Fibroblast of skin of left biceps (primary cell): ENCODE measurements at regions not wholly inside any gene's neighbourhood (a gene's known extent, or its start where the extent isn't known, plus 50 kb on each side); places are given as distances from the start of the nearest gene placed in this dataset.
"Not testable (repeated sequence)": the region's sequence is repeated elsewhere in the genome, so short reads cannot be mapped to it uniquely, and the experiment has no call there.

Source experiments
- DNase-seq, 2 experiments: peaks; one replicate each; pipeline ENCODE4 v3.0.0-alpha.2; 2013; ENCODE audit warnings: low read depth in 2 of 2

- DNase-seq: no peak
Measured at GRCh38 chr11:7143908-7144307, 55.1 kb downstream of the RBMXL2 start.

GRCh38 chr11:7150104-7150503, 61.3 kb downstream of the RBMXL2 start:
- not testable (repeated sequence) for DNase-seq

GRCh38 chr11:7154881-7155361, 66.1 kb downstream of the RBMXL2 start:
- DNase-seq: no peak

- DNase-seq: no peak
Measured at GRCh38 chr11:7160814-7161489, 72.2 kb downstream of the RBMXL2 start.

GRCh38 chr11:7165911-7166310, 77.1 kb downstream of the RBMXL2 start:
- no peak for DNase-seq

GRCh38 chr11:7167976-7168740, 79.4 kb downstream of the RBMXL2 start:
- no peak for DNase-seq

GRCh38 chr11:7168741-7168990, 79.9 kb downstream of the RBMXL2 start:
- DNase-seq: no peak

- DNase-seq: no peak
Measured at GRCh38 chr11:7170431-7170830, 81.3 kb upstream of the SYT9 start.

GRCh38 chr11:7175007-7175406, 76.7 kb upstream of the SYT9 start:
- no peak for DNase-seq

- DNase-seq: peak; percentile 36 to 37
Measured at GRCh38 chr11:7186190-7186589, 65.5 kb upstream of the SYT9 start.

- no peak for DNase-seq
Measured at GRCh38 chr11:7186676-7187075, 65.0 kb upstream of the SYT9 start.

- DNase-seq: not testable (repeated sequence)
Measured at GRCh38 chr11:7192785-7193184, 58.9 kb upstream of the SYT9 start.

GRCh38 chr11:7196396-7197146, 55.1 kb upstream of the SYT9 start:
- DNase-seq: no peak

GRCh38 chr11:7197469-7197868, 54.2 kb upstream of the SYT9 start:
- DNase-seq: no peak
